ENCODE measurements at regions not wholly inside any gene's neighbourhood (a gene's known extent, or its start where the extent isn't known, plus 50 kb on each side); places are given as distances from the start of the nearest gene placed in this dataset.

- 15 to 19% methylated on average over 5 of the region's 5 CpGs for WGBS, 2 experiments (ENCODE audit: low coverage in 1 of 2, low lambda C conversion rate in 2 of 2, missing lambda C conversion rate in 2 of 2)
These were observed 129.7 kb downstream of the DUSP10 start for GRCh38 chr1:221612047-221612777.

GRCh38 chr1:221620437-221621384, 121.2 kb downstream of the DUSP10 start:
- peaks cover 12% of the 10 kb centered on the region for H3K4me1 ChIP-seq (ENCODE audit: insufficient read depth)
- no peak for TF ChIP-seq EZH2phosphoT487 (IDR thresholded peaks at IDR 0.05; ENCODE audit: insufficient read depth, low read depth)
- TF ChIP-seq EZH2 (IDR thresholded peaks at IDR 0.05; ENCODE audit: insufficient read depth, poor library complexity, severe bottlenecking): no peak
- no peaks in the 10 kb centered on the region for H3K36me3 ChIP-seq (ENCODE audit: low read depth)
- in situ Hi-C loops (cut with MboI): no loop called here
- peaks cover 7% of the 10 kb centered on the region; the same call in 1 of the 2 replicates for H3F3A ChIP-seq (ENCODE audit: insufficient read depth)
- H2AFZ ChIP-seq: peak overlapping the region; percentile 22; the same call in 1 of the 2 replicates
- H3K9me3 ChIP-seq (ENCODE audit: low read depth): no peaks in the 10 kb centered on the region
- peak; percentile 50 for DNase-seq
- no peaks in the 10 kb centered on the region for H3K79me2 ChIP-seq (ENCODE audit: insufficient read depth)
- no peaks in the 10 kb centered on the region for H3K27me3 ChIP-seq (replicated peaks; ENCODE audit: insufficient read depth)
- H3K9ac ChIP-seq: no peak overlapping the region
- no peaks in the 10 kb centered on the region for H4K20me1 ChIP-seq (ENCODE audit: insufficient read depth)
- 38 to 42% methylated on average over 5 of the region's 5 CpGs for WGBS, 2 experiments (ENCODE audit: low coverage in 1 of 2, low lambda C conversion rate in 2 of 2, missing lambda C conversion rate in 2 of 2)
- H3K27ac ChIP-seq: no peak overlapping the region
- no peaks in the 10 kb centered on the region for H3K9me2 ChIP-seq (ENCODE audit: insufficient read depth)
- H3K4me3 ChIP-seq: no peak overlapping the region
- H3K4me2 ChIP-seq (ENCODE audit: unreplicated experiment): peak overlapping the region; percentile 18

More at GRCh38 chr1:221612047-221612777, 129.7 kb downstream of the DUSP10 start:
- Histone ChIP-seq H3K27ac (peak overlapping the region; percentile 38), H3K36me3 (ENCODE audit: low read depth) (no peaks in the 10 kb centered on the region), H3K79me2 (ENCODE audit: insufficient read depth) (no peaks in the 10 kb centered on the region), H3K9ac (no peak overlapping the region), H2AFZ (peak overlapping the region; percentile 72), H3K9me2 (ENCODE audit: insufficient read depth) (no peaks in the 10 kb centered on the region), H3K4me2 (ENCODE audit: unreplicated experiment) (peak overlapping the region; percentile 64), H3K4me1 (ENCODE audit: insufficient read depth) (peaks cover 15% of the 10 kb centered on the region), H3K27me3 (replicated peaks; ENCODE audit: insufficient read depth) (no peaks in the 10 kb centered on the region), H3F3A (ENCODE audit: insufficient read depth) (peaks cover 19% of the 10 kb centered on the region; the same call in 1 of the 2 replicates), H3K4me3 (no peak overlapping the region), H4K20me1 (ENCODE audit: insufficient read depth) (no peaks in the 10 kb centered on the region), H3K9me3 (ENCODE audit: low read depth) (no peaks in the 10 kb centered on the region)
- in situ Hi-C loops (cut with MboI): no loop called here
- DNase-seq: peak; percentile 93
- TF ChIP-seq EZH2 (IDR thresholded peaks at IDR 0.05; ENCODE audit: insufficient read depth, poor library complexity, severe bottlenecking) (no peak), EZH2phosphoT487 (IDR thresholded peaks at IDR 0.05; ENCODE audit: insufficient read depth, low read depth) (no peak)

GRCh38 chr1:221621683-221622082, 120.2 kb downstream of the DUSP10 start:
- Histone ChIP-seq H3K9ac (no peak overlapping the region), H3K36me3 (ENCODE audit: low read depth) (no peaks in the 10 kb centered on the region), H4K20me1 (ENCODE audit: insufficient read depth) (no peaks in the 10 kb centered on the region), H3K4me2 (ENCODE audit: unreplicated experiment) (no peak overlapping the region), H3K9me3 (ENCODE audit: low read depth) (no peaks in the 10 kb centered on the region), H3K4me1 (ENCODE audit: insufficient read depth) (peaks cover 12% of the 10 kb centered on the region), H3K27me3 (replicated peaks; ENCODE audit: insufficient read depth) (no peaks in the 10 kb centered on the region), H2AFZ (peak overlapping the region; percentile 22; the same call in 1 of the 2 replicates), H3K9me2 (ENCODE audit: insufficient read depth) (no peaks in the 10 kb centered on the region), H3K79me2 (ENCODE audit: insufficient read depth) (no peaks in the 10 kb centered on the region), H3F3A (ENCODE audit: insufficient read depth) (peaks cover 7% of the 10 kb centered on the region; the same call in 1 of the 2 replicates), H3K27ac (no peak overlapping the region), H3K4me3 (no peak overlapping the region)
- DNase-seq: no peak
- 94 to 100% methylated on average over 2 of the region's 2 CpGs for WGBS, 2 experiments (ENCODE audit: low coverage in 1 of 2, low lambda C conversion rate in 2 of 2, missing lambda C conversion rate in 2 of 2)
- TF ChIP-seq EZH2 (IDR thresholded peaks at IDR 0.05; ENCODE audit: insufficient read depth, poor library complexity, severe bottlenecking) (no peak), EZH2phosphoT487 (IDR thresholded peaks at IDR 0.05; ENCODE audit: insufficient read depth, low read depth) (no peak)
- in situ Hi-C loops (cut with MboI): no loop called here

GRCh38 chr1:221622389-221622788, 119.5 kb downstream of the DUSP10 start:
- Histone ChIP-seq H3K36me3 (ENCODE audit: low read depth) (no peaks in the 10 kb centered on the region), H3K27ac (no peak overlapping the region), H2AFZ (no peak overlapping the region), H3K79me2 (ENCODE audit: insufficient read depth) (no peaks in the 10 kb centered on the region), H3K9ac (no peak overlapping the region), H3K4me1 (ENCODE audit: insufficient read depth) (peaks cover 12% of the 10 kb centered on the region), H3K4me2 (ENCODE audit: unreplicated experiment) (no peak overlapping the region), H3K9me2 (ENCODE audit: insufficient read depth) (no peaks in the 10 kb centered on the region), H3K9me3 (ENCODE audit: low read depth) (no peaks in the 10 kb centered on the region), H3K27me3 (replicated peaks; ENCODE audit: insufficient read depth) (no peaks in the 10 kb centered on the region), H4K20me1 (ENCODE audit: insufficient read depth) (no peaks in the 10 kb centered on the region), H3F3A (ENCODE audit: insufficient read depth) (peaks cover 7% of the 10 kb centered on the region; the same call in 1 of the 2 replicates), H3K4me3 (no peak overlapping the region)
- WGBS, 2 experiments (ENCODE audit: low coverage in 1 of 2, low lambda C conversion rate in 2 of 2, missing lambda C conversion rate in 2 of 2): 57 to 67% methylated on average over 2 of the region's 2 CpGs
- in situ Hi-C loops (cut with MboI): no loop called here
- TF ChIP-seq EZH2 (IDR thresholded peaks at IDR 0.05; ENCODE audit: insufficient read depth, poor library complexity, severe bottlenecking) (no peak), EZH2phosphoT487 (IDR thresholded peaks at IDR 0.05; ENCODE audit: insufficient read depth, low read depth) (no peak)
- no peak for DNase-seq
